ENCODE measurements at regions not wholly inside any gene's neighbourhood (a gene's known extent, or its start where the extent isn't known, plus 50 kb on each side); places are given as distances from the start of the nearest gene placed in this dataset.
A peak's percentile ranks its signal among the peaks of the same experiment; 100 is the strongest.
"Not testable (repeated sequence)": the region's sequence is repeated elsewhere in the genome, so short reads cannot be mapped to it uniquely, and the experiment has no call there.

GRCh38 chr6:43997990-43998585 is 129.2 kb downstream of the MRPL14 start:
- not testable (repeated sequence) for DNase-seq

GRCh38 chr6:43997345-43997677 is 129.9 kb downstream of the MRPL14 start:
- no peak for DNase-seq

GRCh38 chr6:43996618-43997344 is 130.5 kb downstream of the MRPL14 start:
- no peak for DNase-seq

GRCh38 chr6:43995137-43995536 is 132.1 kb downstream of the MRPL14 start:
- DNase-seq: no peak

GRCh38 chr6:43993881-43994523 is 133.2 kb downstream of the MRPL14 start:
- peak; percentile 41 for DNase-seq

- DNase-seq: no peak
Measured at GRCh38 chr6:43992783-43993644, 134.2 kb downstream of the MRPL14 start.

- no peak for DNase-seq
Measured at GRCh38 chr6:43992126-43992663, 135.1 kb downstream of the MRPL14 start.

- no peak for DNase-seq
Measured at GRCh38 chr6:43990627-43991619, 136.3 kb downstream of the MRPL14 start.

- DNase-seq: no peak
Measured at GRCh38 chr6:43990275-43990626, 137.0 kb downstream of the MRPL14 start.

- no peak for DNase-seq
Measured at GRCh38 chr6:43989581-43990146, 137.6 kb downstream of the MRPL14 start.

- no peak for DNase-seq
Measured at GRCh38 chr6:43988801-43989200, 138.5 kb downstream of the MRPL14 start.

- no peak for DNase-seq
Measured at GRCh38 chr6:43987838-43988439, 139.3 kb downstream of the MRPL14 start.

GRCh38 chr6:43986177-43986825 is 141.0 kb downstream of the MRPL14 start:
- no peak for DNase-seq

- no peak for DNase-seq
Measured at GRCh38 chr6:43985329-43985728, 141.9 kb downstream of the MRPL14 start.

- no peak for DNase-seq
Measured at GRCh38 chr6:43984442-43985321, 142.6 kb downstream of the MRPL14 start.

GRCh38 chr6:43983632-43984031 is 143.6 kb downstream of the MRPL14 start:
- no peak for DNase-seq

GRCh38 chr6:43983191-43983590 is 144.1 kb downstream of the MRPL14 start:
- no peak for DNase-seq

- no peak for DNase-seq
Measured at GRCh38 chr6:43982084-43982625, 145.1 kb downstream of the MRPL14 start.

- DNase-seq: no peak
Measured at GRCh38 chr6:43981363-43981990, 145.8 kb downstream of the MRPL14 start.
